ENCODE measurements at regions not wholly inside any gene's neighbourhood (a gene's known extent, or its start where the extent isn't known, plus 50 kb on each side); places are given as distances from the start of the nearest gene placed in this dataset.

- DNase-seq (ENCODE audit: low read depth in 4 of 4, low spot score in 2 of 4), result no peak
These were observed 255.9 kb upstream of the POU2AF2 start for GRCh38 chr11:110989428-110990133.

DNA sequence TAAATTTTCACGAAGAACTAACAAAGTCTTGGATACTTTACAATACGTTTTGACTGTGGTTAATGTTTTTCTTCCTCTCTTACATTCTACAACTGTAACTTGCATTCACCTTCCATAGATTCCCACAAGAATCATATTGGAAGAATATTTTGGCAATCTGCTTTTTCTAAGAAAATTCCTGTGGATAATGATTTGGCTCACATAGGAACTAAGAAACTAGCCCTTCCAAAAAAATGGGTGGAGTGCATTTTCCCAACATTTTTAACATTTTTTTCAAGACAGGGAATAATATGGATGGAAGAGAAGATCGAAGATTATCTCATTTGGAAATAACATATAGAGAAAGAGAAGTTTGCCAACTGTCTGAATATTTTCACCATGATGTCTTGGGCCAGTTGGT is 256.9 kb upstream of the POU2AF2 start:
- no peak for DNase-seq (ENCODE audit: low read depth in 4 of 4, low spot score in 2 of 4)

- no peak for DNase-seq (ENCODE audit: low read depth in 4 of 4, low spot score in 2 of 4)
These were observed 259.5 kb upstream of the POU2AF2 start for GRCh38 chr11:110986016-110986415.

DNA sequence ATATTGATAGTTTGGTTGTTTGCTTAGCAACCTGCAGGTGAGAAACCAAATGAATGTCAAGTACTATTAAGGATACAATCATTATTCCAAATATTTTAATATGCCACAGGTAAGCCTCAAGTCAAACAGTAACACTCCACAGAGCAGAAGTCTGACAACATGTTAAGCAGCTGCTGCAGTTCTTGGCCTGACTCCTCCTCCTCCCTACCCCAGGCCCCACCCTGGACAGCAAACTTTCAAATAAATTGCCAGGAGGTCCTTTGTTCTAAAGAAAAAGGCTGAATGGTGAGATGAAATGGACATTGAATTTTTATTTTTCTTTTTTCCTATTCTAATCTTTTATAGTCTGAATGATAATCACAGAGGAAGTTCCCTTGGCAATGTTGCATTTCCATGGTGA is 260.0 kb upstream of the POU2AF2 start:
- no peak for DNase-seq (ENCODE audit: low read depth in 4 of 4, low spot score in 2 of 4)

DNA sequence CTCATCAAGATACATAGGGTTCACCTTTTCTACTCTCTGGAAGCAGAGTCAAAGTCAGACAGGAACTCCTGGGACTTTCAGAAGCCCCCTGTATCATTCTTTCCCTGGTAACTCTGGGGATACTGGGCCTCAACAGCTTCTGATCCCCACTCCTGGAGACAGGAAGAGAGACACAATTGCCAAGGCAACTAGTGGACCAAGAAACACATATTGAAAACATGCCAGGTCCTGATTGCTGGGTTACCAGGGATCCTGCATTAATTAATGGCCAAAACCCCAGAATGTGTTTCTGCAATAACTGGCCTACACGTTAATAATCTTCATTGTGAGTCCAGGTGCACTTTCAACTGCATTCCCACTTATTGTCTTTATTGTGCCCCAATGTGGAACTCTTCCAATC is 260.8 kb upstream of the POU2AF2 start:
- no peak for DNase-seq (ENCODE audit: low read depth in 4 of 4, low spot score in 2 of 4)

GRCh38 chr11:110984147-110984546 is 261.4 kb upstream of the POU2AF2 start:
- DNase-seq (ENCODE audit: low read depth in 4 of 4, low spot score in 2 of 4), result no peak

- DNase-seq (ENCODE audit: low read depth in 4 of 4, low spot score in 2 of 4), result no peak
These were observed 263.3 kb upstream of the POU2AF2 start for GRCh38 chr11:110982214-110982613.

- no peak for DNase-seq (ENCODE audit: low read depth in 4 of 4, low spot score in 2 of 4)
These were observed 265.8 kb upstream of the POU2AF2 start for GRCh38 chr11:110979696-110980095.

- DNase-seq (ENCODE audit: low read depth in 4 of 4, low spot score in 2 of 4), result no peak
These were observed 265.4 kb upstream of the ARHGAP20 start for GRCh38 chr11:110977661-110978060.

DNA sequence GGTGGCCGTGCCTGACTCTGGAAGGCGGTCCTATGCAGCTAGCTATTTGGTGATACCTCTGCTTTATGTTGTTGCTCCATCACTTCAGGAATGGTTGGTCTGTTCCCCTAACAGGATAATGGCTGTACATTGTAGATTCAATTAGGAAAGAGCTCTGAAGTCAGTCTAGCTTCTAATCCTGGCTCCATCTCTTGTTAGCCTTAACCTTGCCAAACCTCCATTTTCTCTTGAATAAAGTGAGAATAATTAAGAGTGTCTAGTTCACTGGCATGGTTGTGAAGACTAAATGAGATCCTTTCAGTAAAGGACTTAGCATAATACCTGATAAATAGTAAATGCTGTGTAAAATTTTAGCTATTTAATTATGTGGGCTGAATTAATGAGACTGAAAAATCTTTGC is 262.5 kb upstream of the ARHGAP20 start:
- DNase-seq (ENCODE audit: low read depth in 4 of 4, low spot score in 2 of 4), result no peak

DNA sequence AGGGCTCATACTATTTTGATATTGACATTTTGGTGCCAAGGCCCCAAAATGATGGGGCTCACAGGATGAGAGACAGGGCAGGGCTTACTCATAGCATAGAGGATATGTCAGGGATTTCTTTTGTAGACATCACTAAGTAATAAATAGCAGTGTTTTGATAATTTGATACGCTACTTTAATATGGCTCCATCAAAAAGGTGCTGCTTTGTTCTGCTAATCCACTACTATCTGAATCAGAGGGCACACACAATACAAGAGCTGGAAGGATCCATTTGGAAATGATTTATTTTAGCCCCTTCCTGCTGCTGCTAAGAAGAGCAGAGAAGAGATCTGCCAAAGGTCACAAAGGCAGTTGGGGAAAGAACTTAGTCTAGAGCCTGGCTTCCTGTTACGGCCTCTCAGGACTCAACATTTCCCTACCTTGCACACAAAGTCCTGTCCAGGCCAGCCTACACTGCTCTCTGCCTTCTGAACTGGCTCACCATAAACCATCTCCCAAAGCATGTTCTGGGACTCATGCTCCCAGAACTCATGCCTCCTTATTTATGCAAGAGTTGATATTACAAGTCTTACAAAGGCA is 261.3 kb upstream of the ARHGAP20 start:
- no peak for DNase-seq (ENCODE audit: low read depth in 4 of 4, low spot score in 2 of 4)

DNA sequence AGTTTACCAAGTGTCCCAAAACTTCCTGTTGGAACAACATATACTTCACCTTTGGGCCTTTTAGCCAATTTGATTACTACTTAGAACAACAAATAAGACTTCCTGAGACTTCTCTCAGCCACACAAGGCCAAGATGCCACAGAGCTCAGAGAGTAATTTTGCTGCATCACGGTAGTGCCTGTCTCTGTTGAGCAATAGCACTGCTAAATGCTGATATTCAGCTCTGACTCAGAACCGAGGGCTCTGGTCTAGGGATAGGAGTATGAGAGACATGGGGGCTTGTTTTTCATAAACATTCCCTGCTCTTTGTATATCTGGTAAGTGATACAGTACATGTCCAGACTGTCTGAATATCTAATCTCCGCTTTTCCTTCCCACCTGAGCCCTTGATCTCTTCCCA is 260.4 kb upstream of the ARHGAP20 start:
- DNase-seq (ENCODE audit: low read depth in 4 of 4, low spot score in 2 of 4), result no peak

- DNase-seq (ENCODE audit: low read depth in 4 of 4, low spot score in 2 of 4), result no peak
These were observed 259.9 kb upstream of the ARHGAP20 start for GRCh38 chr11:110972106-110972505.

- DNase-seq (ENCODE audit: low read depth in 4 of 4, low spot score in 2 of 4), result no peak
These were observed 258.9 kb upstream of the ARHGAP20 start for GRCh38 chr11:110971140-110971539.

DNA sequence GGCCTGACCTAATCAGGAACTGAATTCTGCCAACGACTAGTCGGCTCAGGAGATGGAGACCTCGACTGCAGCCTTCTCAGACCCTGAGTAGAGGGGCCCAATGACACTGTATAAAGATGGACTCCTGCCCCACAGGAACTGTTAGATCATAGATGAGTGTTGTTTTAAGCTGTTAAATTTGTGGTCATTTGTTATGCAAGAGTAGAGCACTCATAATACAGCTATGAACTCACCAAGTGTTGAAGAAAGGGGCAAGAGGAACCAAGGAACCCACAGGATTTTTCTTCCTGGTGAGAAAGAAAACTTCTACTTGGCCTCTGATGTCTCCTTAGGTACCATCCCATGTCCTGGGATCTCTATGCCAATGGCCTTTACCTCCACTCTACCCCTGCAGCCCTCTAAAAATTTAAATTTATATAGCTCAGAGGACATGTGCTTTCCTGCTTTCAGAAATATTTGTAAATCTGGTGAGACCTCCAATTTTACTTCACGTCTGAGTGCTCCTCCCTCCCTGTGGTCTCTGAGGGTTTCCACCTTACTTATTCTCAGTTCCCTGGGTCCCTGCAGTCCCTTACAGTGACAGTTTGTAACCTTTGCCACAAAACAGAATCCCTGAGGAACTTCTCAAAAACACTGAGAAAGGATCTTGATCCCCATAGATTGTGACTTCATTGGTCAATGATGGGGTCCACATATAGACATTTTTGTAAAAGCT is 256.3 kb upstream of the ARHGAP20 start:
- DNase-seq (ENCODE audit: low read depth in 4 of 4, low spot score in 2 of 4), result no peak

GRCh38 chr11:110966131-110966530 is 253.9 kb upstream of the ARHGAP20 start:
- no peak for DNase-seq (ENCODE audit: low read depth in 4 of 4, low spot score in 2 of 4)

GRCh38 chr11:110962921-110963320 is 250.7 kb upstream of the ARHGAP20 start:
- no peak for DNase-seq (ENCODE audit: low read depth in 4 of 4, low spot score in 2 of 4)

DNA sequence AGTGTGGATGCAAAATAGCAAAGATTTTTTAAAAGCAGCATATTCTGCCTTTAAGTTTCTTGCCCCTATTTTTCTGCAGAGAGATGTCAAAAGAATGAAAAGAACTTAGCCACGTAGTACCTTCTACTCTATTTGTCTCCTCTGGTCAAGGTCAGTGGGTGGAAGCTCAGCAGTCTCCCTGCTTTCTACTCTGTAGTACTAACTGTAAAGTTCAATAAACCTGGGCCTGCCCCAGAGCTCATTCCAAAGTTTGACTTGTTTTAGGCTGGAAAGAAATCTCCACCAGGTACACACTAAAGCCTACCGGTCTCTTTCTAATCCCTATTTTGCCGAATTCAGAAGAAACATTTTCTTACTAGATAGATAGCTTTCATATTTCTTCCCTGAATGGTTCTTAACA is 247.9 kb upstream of the ARHGAP20 start:
- no peak for DNase-seq (ENCODE audit: low read depth in 4 of 4, low spot score in 2 of 4)

- DNase-seq (ENCODE audit: low read depth in 4 of 4, low spot score in 2 of 4), result no peak
These were observed 246.0 kb upstream of the ARHGAP20 start for GRCh38 chr11:110958216-110958615.

DNA sequence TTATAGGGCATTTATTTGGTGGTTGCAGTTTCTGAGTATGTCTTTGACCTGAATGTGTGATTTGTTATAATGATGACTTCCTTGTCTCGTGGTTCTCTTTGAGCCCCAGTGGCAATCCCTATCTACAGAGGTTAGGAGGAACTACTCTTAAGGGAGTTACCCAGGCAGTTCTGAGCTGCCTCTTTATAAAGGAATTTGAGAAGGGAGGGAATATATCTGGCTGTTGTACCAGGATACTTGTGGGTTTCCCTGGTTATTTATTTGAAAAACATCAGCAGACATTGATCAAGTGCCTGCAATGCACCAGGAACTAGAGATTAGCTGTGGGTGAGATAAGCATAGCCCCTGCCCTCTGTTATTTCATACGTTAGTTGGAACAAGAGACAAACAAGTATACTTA is 243.5 kb upstream of the ARHGAP20 start:
- DNase-seq (ENCODE audit: low read depth in 4 of 4, low spot score in 2 of 4), result no peak

DNA sequence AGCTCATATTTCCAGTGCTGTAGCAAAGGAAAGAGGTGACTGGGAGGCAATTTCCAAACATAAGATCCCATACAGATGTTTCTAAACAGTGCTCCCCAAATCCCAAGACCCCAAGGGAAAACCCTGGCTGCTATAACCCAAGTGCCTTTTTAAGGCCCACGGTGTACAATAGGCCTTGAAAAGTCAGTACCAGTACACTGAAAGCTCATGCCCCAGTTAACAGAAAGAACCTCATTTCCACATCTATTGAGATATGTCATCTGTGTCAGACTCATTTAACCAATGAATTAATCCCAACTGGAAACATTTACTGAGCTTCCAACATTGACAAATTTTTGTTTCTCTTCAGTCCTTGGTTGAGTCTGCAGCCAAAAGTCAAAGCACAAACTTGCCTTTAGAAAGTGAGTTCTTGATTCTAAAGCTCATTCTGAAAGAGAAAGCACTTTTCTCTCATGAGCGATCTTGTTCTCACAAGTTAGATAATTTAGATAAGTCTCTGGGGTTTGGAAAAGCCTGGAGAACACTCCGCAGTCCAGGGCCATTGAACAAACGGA is 239.8 kb upstream of the ARHGAP20 start:
- no peak for DNase-seq (ENCODE audit: low read depth in 4 of 4, low spot score in 2 of 4)

All from left renal cortex interstitium (tissue), 4 donors.